Transverse colon (tissue), 4 donors: ENCODE measurements at regions not wholly inside any gene's neighbourhood (a gene's known extent, or its start where the extent isn't known, plus 50 kb on each side); places are given as distances from the start of the nearest gene placed in this dataset.

ENCODE experiments used
- DNase-seq: peaks from one replicate; pipeline ENCODE4 v3.0.0-alpha.2; 2019
- H3K27ac ChIP-seq, 4 donors: fragments of 200-600 bp; sonication (generic); 2 replicates each; pipeline ENCODE4 v1.5.1; 2016 to 2018; ENCODE audit warnings: inconsistent platforms in 4 of 4
- H3K27me3 ChIP-seq: fragments of 200-600 bp; sonication (generic); 2 replicates; pipeline ENCODE4 v1.5.1; 2017; ENCODE audit warnings: inconsistent platforms
- H3K36me3 ChIP-seq, 4 donors: fragments of 200-600 bp; sonication (generic); 2 replicates each; pipeline ENCODE4 v1.5.1; 2017 to 2019; ENCODE audit warnings: inconsistent platforms in 4 of 4
- H3K4me1 ChIP-seq, 4 donors: fragments of 200-600 bp; sonication (generic); 2 replicates each; pipeline ENCODE4 v1.5.1; 2017 to 2020; ENCODE audit warnings: inconsistent platforms in 4 of 4
- H3K4me3 ChIP-seq, 4 donors: fragments of 200-600 bp; sonication (generic); 1 replicate in 1 of 4; 2 replicates in 3 of 4; pipeline versions ENCODE4 v1.5.1 to v1.6.1; 2017 to 2019; ENCODE audit warnings: inconsistent platforms in 4 of 4
- H3K9me3 ChIP-seq, 2 donors: fragments of 200-600 bp; sonication (generic); 2 replicates each; pipeline ENCODE4 v1.5.1; 2017 to 2019; ENCODE audit warnings: inconsistent platforms in 2 of 2
- CTCF ChIP-seq, 5 experiments: fragments of 200-600 bp in 3 of 5; fragments of 450-650 bp in 2 of 5; sonication (generic) in 3 of 5; IDR thresholded peaks; 1 replicate in 2 of 5; 2 replicates in 3 of 5; pipeline ENCODE4 v1.5.1; 2016 to 2017; ENCODE audit warnings: antibody characterized with exemption in 5 of 5, inconsistent platforms in 3 of 5, mild to moderate bottlenecking in 2 of 5, moderate library complexity in 1 of 5
- EP300 ChIP-seq: sonication (generic); formaldehyde crosslinking; IDR thresholded peaks from one replicate; pipeline ENCODE4 v1.6.1; 2017; ENCODE audit warnings: antibody characterized with exemption, low read depth
- POLR2A ChIP-seq: fragments of 450-650 bp; IDR thresholded peaks from one replicate; pipeline ENCODE4 v1.6.1; 2016; ENCODE audit warnings: antibody characterized with exemption, mild to moderate bottlenecking, moderate library complexity
- POLR2AphosphoS5 ChIP-seq, 3 donors: sonication (generic); formaldehyde crosslinking; IDR thresholded peaks; one replicate each; pipeline ENCODE4 v1.6.1; 2016; ENCODE audit warnings: antibody characterized with exemption in 3 of 3
- WGBS, 2 donors: methylation state at CpG; one replicate each; pipeline ENCODE4 v1.1.5; 2018; ENCODE audit warnings: low coverage in 1 of 2; 5-methylcytosine and 5-hydroxymethylcytosine counted together
- in situ Hi-C, 4 donors: fragments of 200-750 bp; cut with MboI; loops; one replicate each; pipeline versions ENCODE4 v1.15.0 to v1.15.1; 2017; ENCODE audit warnings: low sequenced_read_pairs in 3 of 4, low pct_ligation_motif_present in 1 of 4, low pct_unique_long_range_greater_than_20kb in 1 of 4
- intact Hi-C: fragments of 100-400 bp; cut with DNase I; formaldehyde crosslinking; loops from one replicate; pipeline ENCODE4 v1.15.1; 2023; ENCODE audit warnings: low total_unique reads

- Histone ChIP-seq H3K4me3 (no peak overlapping the region), H3K4me1 (peaks cover 0 to 5% (median 0%) of the 10 kb centered on the region in 4 donors), H3K27me3 (no peaks in the 10 kb centered on the region), H3K27ac (no peak overlapping the region), H3K9me3 (no peaks in the 10 kb centered on the region), H3K36me3 (no peaks in the 10 kb centered on the region)
- 80 to 84% methylated on average over 1 to 3 of the region's 3 CpGs for WGBS, 2 donors
- intact Hi-C loops = no loop called here
- no peak for DNase-seq
- in situ Hi-C loops = no loop called here
- no peak for TF ChIP-seq POLR2A
- no peak for TF ChIP-seq POLR2AphosphoS5 (IDR thresholded peaks at IDR 0.05)
- TF ChIP-seq EP300 = no peak
- TF ChIP-seq CTCF (IDR thresholded peaks at IDR 0.05) = no peak
These were observed 166.2 kb upstream of the RFC3 start for GRCh38 chr13:33651766-33652165.

- TF ChIP-seq EP300 (no peak), POLR2AphosphoS5 (IDR thresholded peaks at IDR 0.05) (no peak), POLR2A (no peak), CTCF (IDR thresholded peaks at IDR 0.05) (no peak)
- DNase-seq = no peak
- H3K27me3 ChIP-seq = no peaks in the 10 kb centered on the region
- in situ Hi-C loops (no loop called here), intact Hi-C loops (no loop called here)
- H3K9me3 ChIP-seq = no peaks in the 10 kb centered on the region
- H3K27ac ChIP-seq = no peak overlapping the region
- 67 to 84% methylated on average over 2 to 3 of the region's 3 CpGs for WGBS, 2 donors
- H3K4me3 ChIP-seq = no peak overlapping the region
- no peaks in the 10 kb centered on the region for H3K4me1 ChIP-seq
- H3K36me3 ChIP-seq = no peaks in the 10 kb centered on the region
These were observed 160.7 kb upstream of the RFC3 start for GRCh38 chr13:33657274-33657673.

- no peak overlapping the region for H3K4me3 ChIP-seq
- H3K36me3 ChIP-seq = no peaks in the 10 kb centered on the region
- H3K27me3 ChIP-seq = no peaks in the 10 kb centered on the region
- 63% methylated on average over 4 of the region's 4 CpGs; no CpG with 5 or more reads in 1 of the 2 donors for WGBS, 2 donors
- no peaks in the 10 kb centered on the region for H3K9me3 ChIP-seq
- H3K4me1 ChIP-seq = no peaks in the 10 kb centered on the region
- in situ Hi-C loops = no loop called here
- TF ChIP-seq POLR2AphosphoS5 (IDR thresholded peaks at IDR 0.05) = no peak
- TF ChIP-seq EP300 = no peak
- TF ChIP-seq POLR2A = no peak
- no peak for TF ChIP-seq CTCF (IDR thresholded peaks at IDR 0.05)
- no peak overlapping the region for H3K27ac ChIP-seq
- intact Hi-C loops = no loop called here
- no peak for DNase-seq
These were observed 158.5 kb upstream of the RFC3 start for GRCh38 chr13:33659466-33659865.

GRCh38 chr13:33659894-33660293 lies 158.1 kb upstream of the RFC3 start:
- in situ Hi-C loops (no loop called here), intact Hi-C loops (no loop called here)
- no peaks in the 10 kb centered on the region for H3K4me1 ChIP-seq
- 95 to 100% methylated on average over 1 to 2 of the region's 2 CpGs for WGBS, 2 donors
- TF ChIP-seq POLR2AphosphoS5 (IDR thresholded peaks at IDR 0.05) (no peak), POLR2A (no peak), CTCF (IDR thresholded peaks at IDR 0.05) (no peak), EP300 (no peak)
- H3K27ac ChIP-seq = no peak overlapping the region
- no peaks in the 10 kb centered on the region for H3K9me3 ChIP-seq
- no peak for DNase-seq
- no peaks in the 10 kb centered on the region for H3K27me3 ChIP-seq
- no peak overlapping the region for H3K4me3 ChIP-seq
- no peaks in the 10 kb centered on the region for H3K36me3 ChIP-seq
